ENCODE measurements at regions not wholly inside any gene's neighbourhood (a gene's known extent, or its start where the extent isn't known, plus 50 kb on each side); places are given as distances from the start of the nearest gene placed in this dataset.

- TF ChIP-seq NFIC (IDR thresholded peaks at IDR 0.05; ENCODE audit: low read depth, low read length) (no peak), SREBF1 (IDR thresholded peaks at IDR 0.05; ENCODE audit: low read length) (no peak), HDGF (IDR thresholded peaks at IDR 0.05) (no peak), KAT2A (conservative IDR thresholded peaks at IDR 0.05; ENCODE audit: control insufficient read depth, low read depth, low read length) (no peak), ZZZ3 (IDR thresholded peaks at IDR 0.05; ENCODE audit: control insufficient read depth, insufficient read length, low read depth) (no peak), RCOR1 (conservative IDR thresholded peaks at IDR 0.05; ENCODE audit: low read depth, low read length) (no peak), FOXK2 (IDR thresholded peaks at IDR 0.05) (no peak)
Measured at GRCh38 chr4:129751646-129752045, 655.7 kb downstream of the C4orf33 start (continued).

GRCh38 chr4:129783596-129783995 lies 687.6 kb downstream of the C4orf33 start:
- no peak for DNase-seq (ENCODE audit: low read depth, low spot score)
- in situ Hi-C loops (cut with MboI) (no loop called here), intact Hi-C loops (cut with micrococcal nuclease; ENCODE audit: unreplicated experiment) (no loop called here)
- no peak for FAIRE-seq
- CTCF ChIA-PET, result interaction anchor here (1.4 kb wide), 1 partner anchor 9 kb away, joined by 4 read pairs; no protein-coding TSS in a partner anchor
- H3K27ac ChIP-seq (ENCODE audit: control insufficient read depth, insufficient read depth), result no peak overlapping the region
- RAD21 ChIA-PET (ENCODE audit: unreplicated experiment), result no interaction called here
- H3K4me1 ChIP-seq (ENCODE audit: control insufficient read depth, insufficient read depth, low read length), result no peaks in the 10 kb centered on the region
- H2AFZ ChIP-seq (ENCODE audit: control insufficient read depth, low read depth, low read length), result no peak overlapping the region
- no peaks in the 10 kb centered on the region for H4K20me1 ChIP-seq (ENCODE audit: control insufficient read depth, insufficient read depth)
- WGBS (ENCODE audit: insufficient coverage, insufficient replicate concordance, low lambda C conversion rate, missing lambda C conversion rate), result 52% methylated on average over 5 of the region's 5 CpGs
- ATAC-seq, result no peak
- POLR2A ChIA-PET, result no interaction called here
- H3K36me3 ChIP-seq (ENCODE audit: control insufficient read depth in 2 of 2, insufficient read depth in 2 of 2, low read length in 1 of 2), result no peaks in the 10 kb centered on the region
- no peak overlapping the region for H3K4me3 ChIP-seq
- no TSS peak for BruUV-seq (replicated peaks)
- no peak overlapping the region for H3K4me2 ChIP-seq (ENCODE audit: control insufficient read depth, insufficient read depth)
- SMC1A ChIA-PET (ENCODE audit: uncharacterized antibody, unreplicated experiment), result interaction anchor here (0.6 kb wide), 1 partner anchor 14 kb away, joined by 3 read pairs; no protein-coding TSS in a partner anchor
- H3K27me3 ChIP-seq (replicated peaks in 1 of 2; ENCODE audit: control insufficient read depth in 2 of 2, insufficient read depth in 2 of 2, low read length in 1 of 2), result no peaks in the 10 kb centered on the region
- no peaks in the 10 kb centered on the region for H3K79me2 ChIP-seq (ENCODE audit: control insufficient read depth, insufficient read depth, low read length)
- no peaks in the 10 kb centered on the region for H3K9me3 ChIP-seq (replicated peaks; ENCODE audit: control insufficient read depth, insufficient read depth, low read length)
- H3K9ac ChIP-seq (ENCODE audit: control insufficient read depth, insufficient read depth, low read length), result no peak overlapping the region
- TF ChIP-seq JUNB (IDR thresholded peaks at IDR 0.05) (no peak), MLLT1 (IDR thresholded peaks at IDR 0.05) (no peak), E4F1 (IDR thresholded peaks at IDR 0.05; ENCODE audit: borderline replicate concordance, partially characterized antibody) (no peak), WRNIP1 (IDR thresholded peaks at IDR 0.05; ENCODE audit: borderline replicate concordance, low read depth, low read length) (no peak), IKZF2 (IDR thresholded peaks at IDR 0.05) (no peak), POU2F2 (IDR thresholded peaks at IDR 0.05; ENCODE audit: borderline replicate concordance, low read depth, low read length) (no peak), FOXK2 (IDR thresholded peaks at IDR 0.05) (no peak), CHD2 (IDR thresholded peaks at IDR 0.05; ENCODE audit: borderline replicate concordance, low read depth, low read length) (no peak), PAX5 (IDR thresholded peaks at IDR 0.05; ENCODE audit: borderline replicate concordance, low read depth, low read length) (no peak), MXI1 (IDR thresholded peaks at IDR 0.05; ENCODE audit: low read depth, low read length) (no peak), PAX8 (IDR thresholded peaks at IDR 0.05) (no peak), SMARCA5 (IDR thresholded peaks at IDR 0.05) (no peak), PRDM15 (CRISPR knock-in tag; IDR thresholded peaks at IDR 0.05) (no peak)

All from GM12878 (cell line).